Duodenal mucosa (tissue), 2 donors: ENCODE measurements at regions not wholly inside any gene's neighbourhood (a gene's known extent, or its start where the extent isn't known, plus 50 kb on each side); places are given as distances from the start of the nearest gene placed in this dataset.

Experiments
- H3K27ac ChIP-seq: one replicate; pipeline ENCODE4 v1.7.0; 2013; ENCODE audit warnings: low read depth, low read length
- H3K27me3 ChIP-seq, 2 donors: one replicate each; pipeline ENCODE4 v1.7.0; 2013; ENCODE audit warnings: low read length in 2 of 2, control low read depth in 1 of 2; ENCODE audit not compliant: insufficient read depth in 2 of 2, control insufficient read depth in 1 of 2
- H3K36me3 ChIP-seq, 2 donors: one replicate each; pipeline ENCODE4 v1.7.0; 2013; ENCODE audit warnings: low read length in 2 of 2, control low read depth in 1 of 2; ENCODE audit not compliant: insufficient read depth in 2 of 2, control insufficient read depth in 1 of 2
- H3K4me1 ChIP-seq, 2 donors: one replicate each; pipeline ENCODE4 v1.7.0; 2013; ENCODE audit warnings: low read length in 2 of 2, control low read depth in 1 of 2; ENCODE audit not compliant: insufficient read depth in 2 of 2, control insufficient read depth in 1 of 2
- H3K4me3 ChIP-seq, 2 donors: one replicate each; pipeline ENCODE4 v1.7.0; 2013; ENCODE audit warnings: low read length in 2 of 2, low read depth in 1 of 2
- H3K9ac ChIP-seq, 2 donors: one replicate each; pipeline ENCODE4 v1.7.0; 2013; ENCODE audit warnings: low read length in 2 of 2, low read depth in 1 of 2
- H3K9me3 ChIP-seq, 2 donors: one replicate each; pipeline ENCODE4 v1.7.0; 2013; ENCODE audit warnings: low read length in 2 of 2, control low read depth in 1 of 2; ENCODE audit not compliant: control insufficient read depth in 1 of 2

GRCh38 chr1:199700551-199700950 is 327.0 kb upstream of the NR5A2 start:
- H3K4me1 ChIP-seq = no peaks in the 10 kb centered on the region
- H3K9ac ChIP-seq = no peak overlapping the region
- H3K27me3 ChIP-seq = no peaks in the 10 kb centered on the region
- H3K4me3 ChIP-seq = no peak overlapping the region
- no peak overlapping the region for H3K27ac ChIP-seq
- no peaks in the 10 kb centered on the region for H3K36me3 ChIP-seq
- H3K9me3 ChIP-seq = no peaks in the 10 kb centered on the region

DNA sequence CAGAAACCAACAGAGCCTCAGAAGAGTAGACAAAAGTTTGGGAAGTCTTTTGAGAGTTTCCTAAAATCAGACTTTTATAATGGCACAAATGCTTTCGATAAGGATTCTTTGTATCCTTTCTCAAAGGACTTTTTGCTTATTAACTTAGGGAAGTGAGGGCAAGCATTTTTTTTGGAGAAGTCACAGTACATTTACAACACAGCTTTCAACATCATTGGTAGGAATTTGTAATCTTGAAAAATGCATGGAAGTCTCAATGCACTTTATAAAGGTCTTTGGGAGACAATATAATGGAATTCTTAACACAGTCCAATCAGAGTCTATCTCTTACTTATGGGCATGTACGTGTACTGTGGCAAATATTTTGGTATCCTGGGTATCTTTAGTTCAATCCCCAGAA is 325.8 kb upstream of the NR5A2 start:
- Histone ChIP-seq H3K4me1 (no peaks in the 10 kb centered on the region), H3K9ac (no peak overlapping the region), H3K27ac (no peak overlapping the region), H3K36me3 (no peaks in the 10 kb centered on the region), H3K27me3 (no peaks in the 10 kb centered on the region), H3K4me3 (no peak overlapping the region), H3K9me3 (no peaks in the 10 kb centered on the region)

DNA sequence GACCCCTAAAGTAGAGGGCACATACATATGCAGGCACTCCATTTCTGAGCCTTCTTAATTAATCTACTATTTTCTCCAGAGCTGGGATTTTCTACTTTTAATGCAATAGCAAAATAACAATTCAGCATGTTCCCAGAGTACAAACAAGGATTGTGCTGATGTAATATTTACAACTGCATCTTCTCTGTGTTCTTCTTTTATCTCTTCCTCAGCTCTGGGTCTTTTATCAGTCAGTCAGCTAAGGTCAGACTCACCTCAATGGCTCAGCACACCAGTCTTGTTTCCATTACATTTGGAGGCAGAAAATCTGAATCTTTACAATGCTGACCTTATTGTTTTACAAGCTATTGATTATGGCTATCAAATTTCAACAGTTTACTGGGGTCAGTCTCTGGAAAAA is 323.3 kb upstream of the NR5A2 start:
- H3K4me1 ChIP-seq = no peaks in the 10 kb centered on the region
- no peaks in the 10 kb centered on the region for H3K9me3 ChIP-seq
- H3K4me3 ChIP-seq = no peak overlapping the region
- H3K27ac ChIP-seq = no peak overlapping the region
- H3K36me3 ChIP-seq = no peaks in the 10 kb centered on the region
- H3K9ac ChIP-seq = no peak overlapping the region
- H3K27me3 ChIP-seq = no peaks in the 10 kb centered on the region

- Histone ChIP-seq H3K4me3 (no peak overlapping the region), H3K36me3 (no peaks in the 10 kb centered on the region), H3K4me1 (no peaks in the 10 kb centered on the region)
Measured at GRCh38 chr1:199705825-199706224, 321.7 kb upstream of the NR5A2 start.

DNA sequence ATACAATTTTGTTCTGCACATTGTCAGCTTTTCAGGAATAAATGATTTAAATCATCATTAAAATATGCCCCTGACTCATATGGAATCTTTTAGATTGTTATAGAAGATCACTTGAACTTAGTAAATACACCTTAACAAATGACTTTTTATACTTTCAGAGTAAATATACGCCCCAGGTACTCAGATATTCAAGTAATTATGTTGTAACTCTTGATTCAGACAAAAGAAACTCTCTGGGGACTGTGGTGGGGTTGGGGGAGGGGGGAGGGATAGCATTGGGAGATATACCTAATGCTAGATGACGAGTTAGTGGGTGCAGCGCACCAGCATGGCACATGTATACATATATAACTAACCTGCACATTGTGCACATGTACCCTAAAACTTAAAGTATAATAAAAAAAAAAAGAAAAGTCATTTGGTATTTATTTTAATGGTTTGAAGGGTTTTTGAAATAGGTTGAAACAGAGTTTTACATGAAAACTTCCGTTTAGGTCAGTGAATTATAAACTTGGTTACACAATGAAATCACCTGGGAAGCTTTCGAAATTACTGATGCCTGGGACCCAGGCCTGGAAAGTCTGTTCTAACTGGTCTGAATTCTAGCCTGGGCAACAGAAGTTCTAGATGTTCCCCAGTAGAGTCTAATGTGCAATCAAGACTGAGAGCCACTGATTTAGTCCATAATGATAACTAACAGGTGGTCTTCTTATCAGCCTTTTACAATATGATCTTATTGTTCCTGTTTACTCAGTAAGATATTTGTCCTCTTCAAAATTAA is 320.5 kb upstream of the NR5A2 start:
- no peak overlapping the region for H3K9ac ChIP-seq
- H3K4me3 ChIP-seq = no peak overlapping the region
- no peak overlapping the region for H3K27ac ChIP-seq
- H3K27me3 ChIP-seq = no peaks in the 10 kb centered on the region
- H3K36me3 ChIP-seq = no peaks in the 10 kb centered on the region
- peaks cover 0 to 8% of the 10 kb centered on the region in 2 donors for H3K9me3 ChIP-seq
- H3K4me1 ChIP-seq = no peaks in the 10 kb centered on the region

More at GRCh38 chr1:199705825-199706224, 321.7 kb upstream of the NR5A2 start:
- no peak overlapping the region for H3K9ac ChIP-seq
- no peaks in the 10 kb centered on the region for H3K27me3 ChIP-seq
- H3K27ac ChIP-seq = no peak overlapping the region
- H3K9me3 ChIP-seq = peaks cover 0 to 5% of the 10 kb centered on the region in 2 donors

GRCh38 chr1:199710974-199711373 is 316.5 kb upstream of the NR5A2 start:
- Histone ChIP-seq H3K36me3 (no peaks in the 10 kb centered on the region), H3K9me3 (peaks cover 0 to 8% of the 10 kb centered on the region in 2 donors), H3K9ac (no peak overlapping the region), H3K27ac (no peak overlapping the region), H3K4me1 (no peaks in the 10 kb centered on the region), H3K4me3 (no peak overlapping the region), H3K27me3 (no peaks in the 10 kb centered on the region)

DNA sequence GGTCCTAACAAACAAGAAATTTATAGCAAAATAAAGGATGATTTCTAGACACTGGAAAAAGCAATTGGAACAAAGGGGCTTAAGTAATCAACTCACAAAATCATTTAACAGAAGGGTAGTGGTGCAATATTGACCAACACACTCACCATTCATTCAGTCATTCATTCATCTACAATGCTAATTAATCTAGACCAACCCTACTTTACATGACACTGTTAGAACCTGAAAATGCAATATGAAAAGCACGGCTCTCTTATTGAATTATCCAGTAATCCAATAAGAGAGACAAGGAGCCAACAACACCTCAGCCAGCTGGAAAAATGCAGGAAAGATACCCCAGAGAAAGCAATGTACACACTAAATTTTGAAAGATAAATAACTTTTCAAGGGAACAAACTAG is 310.8 kb upstream of the NR5A2 start:
- Histone ChIP-seq H3K4me3 (no peak overlapping the region), H3K27ac (no peak overlapping the region), H3K4me1 (no peaks in the 10 kb centered on the region), H3K27me3 (no peaks in the 10 kb centered on the region), H3K9me3 (no peaks in the 10 kb centered on the region), H3K36me3 (no peaks in the 10 kb centered on the region), H3K9ac (no peak overlapping the region)

GRCh38 chr1:199719156-199719842 is 308.2 kb upstream of the NR5A2 start:
- no peaks in the 10 kb centered on the region for H3K27me3 ChIP-seq
- no peak overlapping the region for H3K4me3 ChIP-seq
- no peaks in the 10 kb centered on the region for H3K9me3 ChIP-seq
- no peaks in the 10 kb centered on the region for H3K4me1 ChIP-seq
- H3K9ac ChIP-seq = no peak overlapping the region
- no peak overlapping the region for H3K27ac ChIP-seq
- no peaks in the 10 kb centered on the region for H3K36me3 ChIP-seq

DNA sequence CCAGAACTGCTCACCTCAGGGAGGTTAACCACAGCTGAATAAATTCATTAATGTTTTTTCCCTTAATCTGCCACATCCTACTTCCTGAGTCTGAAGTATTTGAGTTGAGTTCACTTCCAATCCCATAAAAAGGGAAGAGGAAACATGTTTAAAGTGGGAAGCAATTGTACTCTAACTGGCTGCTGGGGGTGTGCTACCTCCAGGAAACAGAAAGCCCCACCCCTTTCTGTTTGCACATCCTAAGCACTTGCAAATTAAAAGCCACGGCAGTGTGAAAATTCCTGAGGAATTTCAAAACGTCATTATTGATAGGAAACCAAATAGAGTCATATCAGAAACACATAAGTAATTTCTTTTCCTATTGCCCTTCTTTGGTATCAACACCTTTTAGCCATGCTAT is 307.0 kb upstream of the NR5A2 start:
- Histone ChIP-seq H3K4me1 (no peaks in the 10 kb centered on the region), H3K9ac (no peak overlapping the region), H3K27ac (no peak overlapping the region), H3K36me3 (no peaks in the 10 kb centered on the region), H3K9me3 (no peaks in the 10 kb centered on the region), H3K27me3 (no peaks in the 10 kb centered on the region), H3K4me3 (no peak overlapping the region)

- no peak overlapping the region for H3K27ac ChIP-seq
- H3K9me3 ChIP-seq = no peaks in the 10 kb centered on the region
- no peaks in the 10 kb centered on the region for H3K4me1 ChIP-seq
- H3K27me3 ChIP-seq = no peaks in the 10 kb centered on the region
- H3K9ac ChIP-seq = no peak overlapping the region
- H3K4me3 ChIP-seq = no peak overlapping the region
- no peaks in the 10 kb centered on the region for H3K36me3 ChIP-seq
Measured at GRCh38 chr1:199721001-199721400, 306.5 kb upstream of the NR5A2 start.
